ENCODE measurements at regions not wholly inside any gene's neighbourhood (a gene's known extent, or its start where the extent isn't known, plus 50 kb on each side); places are given as distances from the start of the nearest gene placed in this dataset.

DNA sequence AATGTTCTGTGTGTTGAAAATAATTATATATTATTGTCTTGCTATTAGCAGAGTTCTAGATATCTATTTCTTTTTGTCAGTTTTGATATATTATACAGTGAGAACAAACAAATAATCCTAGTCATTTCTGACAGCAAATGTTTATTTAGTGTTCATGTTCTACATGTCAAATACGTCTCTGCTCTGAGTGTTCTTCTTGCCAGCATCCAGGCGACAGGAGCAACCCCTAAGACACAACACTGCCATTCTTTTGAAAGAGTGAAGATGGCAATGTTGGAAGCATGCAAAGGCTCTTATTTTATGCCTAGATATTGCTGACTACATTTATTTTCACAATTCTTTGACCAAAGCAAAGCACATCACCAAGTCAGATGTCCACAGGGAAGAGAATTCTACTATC lies 1556.6 kb upstream of the TMEFF2 start:
- no peak overlapping the region for H3K27ac ChIP-seq
- H3K4me3 ChIP-seq, result no peak overlapping the region
- no peaks in the 10 kb centered on the region for H3K9me3 ChIP-seq
- ATAC-seq (no peak), DNase-seq (no peak)
- H3K4me1 ChIP-seq, result no peaks in the 10 kb centered on the region
- TF ChIP-seq, protein P1, sequence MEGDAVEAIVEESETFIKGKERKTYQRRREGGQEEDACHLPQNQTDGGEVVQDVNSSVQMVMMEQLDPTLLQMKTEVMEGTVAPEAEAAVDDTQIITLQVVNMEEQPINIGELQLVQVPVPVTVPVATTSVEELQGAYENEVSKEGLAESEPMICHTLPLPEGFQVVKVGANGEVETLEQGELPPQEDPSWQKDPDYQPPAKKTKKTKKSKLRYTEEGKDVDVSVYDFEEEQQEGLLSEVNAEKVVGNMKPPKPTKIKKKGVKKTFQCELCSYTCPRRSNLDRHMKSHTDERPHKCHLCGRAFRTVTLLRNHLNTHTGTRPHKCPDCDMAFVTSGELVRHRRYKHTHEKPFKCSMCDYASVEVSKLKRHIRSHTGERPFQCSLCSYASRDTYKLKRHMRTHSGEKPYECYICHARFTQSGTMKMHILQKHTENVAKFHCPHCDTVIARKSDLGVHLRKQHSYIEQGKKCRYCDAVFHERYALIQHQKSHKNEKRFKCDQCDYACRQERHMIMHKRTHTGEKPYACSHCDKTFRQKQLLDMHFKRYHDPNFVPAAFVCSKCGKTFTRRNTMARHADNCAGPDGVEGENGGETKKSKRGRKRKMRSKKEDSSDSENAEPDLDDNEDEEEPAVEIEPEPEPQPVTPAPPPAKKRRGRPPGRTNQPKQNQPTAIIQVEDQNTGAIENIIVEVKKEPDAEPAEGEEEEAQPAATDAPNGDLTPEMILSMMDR (IDR thresholded peaks at IDR 0.05), result no peak
- intact Hi-C loops (cut with DNase I), result no loop called here
- no peaks in the 10 kb centered on the region for H3K27me3 ChIP-seq
- H3K36me3 ChIP-seq, result no peaks in the 10 kb centered on the region

DNA sequence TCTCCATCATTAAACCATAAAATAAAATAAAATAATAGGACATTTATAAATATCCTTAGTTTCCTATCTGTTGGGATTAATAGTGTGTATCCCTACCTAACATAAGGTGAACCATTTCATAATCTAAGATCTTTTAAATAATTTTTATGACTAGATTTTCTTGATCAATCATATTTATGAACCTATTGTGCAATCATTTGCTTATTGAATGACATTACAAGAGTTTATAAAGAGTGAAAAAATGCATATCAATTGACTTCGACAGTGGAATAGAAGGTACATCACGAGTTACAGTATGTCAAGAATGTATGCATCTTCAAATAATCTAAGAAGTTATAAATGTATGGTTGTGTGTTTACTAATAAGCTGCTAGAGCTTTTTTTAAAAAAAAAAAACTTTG lies 1554.8 kb upstream of the TMEFF2 start:
- ATAC-seq, result no peak
- intact Hi-C loops (cut with DNase I), result no loop called here
- no peaks in the 10 kb centered on the region for H3K4me1 ChIP-seq
- H3K27me3 ChIP-seq, result no peaks in the 10 kb centered on the region
- no peak for DNase-seq
- no peaks in the 10 kb centered on the region for H3K9me3 ChIP-seq
- no peak overlapping the region for H3K27ac ChIP-seq
- no peaks in the 10 kb centered on the region for H3K36me3 ChIP-seq
- TF ChIP-seq, protein P1 (IDR thresholded peaks at IDR 0.05), result no peak
- no peak overlapping the region for H3K4me3 ChIP-seq

DNA sequence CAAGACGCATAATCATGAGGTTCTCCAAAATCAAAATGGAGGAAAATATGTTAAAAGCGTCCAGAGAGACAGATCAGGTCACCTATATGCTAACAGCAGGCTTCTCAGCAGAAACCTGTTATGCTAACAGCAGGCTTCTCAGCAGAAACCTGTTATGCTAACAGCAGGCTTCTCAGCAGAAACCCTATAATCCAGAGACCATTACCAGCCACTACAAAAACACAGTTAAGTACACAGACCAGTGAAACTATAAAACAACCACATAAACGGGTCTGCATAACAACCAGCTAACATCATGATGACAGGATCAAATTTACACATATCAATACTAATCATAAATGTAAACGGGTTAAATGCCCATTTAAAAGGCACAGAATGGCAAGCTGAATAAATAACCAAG lies 1548.4 kb upstream of the TMEFF2 start:
- no peaks in the 10 kb centered on the region for H3K27me3 ChIP-seq
- H3K9me3 ChIP-seq, result peaks cover 0 to 3% of the 10 kb centered on the region in 2 donors
- ATAC-seq, result no peak
- H3K4me3 ChIP-seq, result no peak overlapping the region
- H3K36me3 ChIP-seq, result no peaks in the 10 kb centered on the region
- no peaks in the 10 kb centered on the region for H3K4me1 ChIP-seq
- DNase-seq, result no peak
- TF ChIP-seq, protein P1 (IDR thresholded peaks at IDR 0.05), result no peak
- intact Hi-C loops (cut with DNase I), result no loop called here
- no peak overlapping the region for H3K27ac ChIP-seq

GRCh38 chr2:193738892-193739291 lies 1544.2 kb upstream of the TMEFF2 start:
- no peak for DNase-seq
- TF ChIP-seq, protein P1 (IDR thresholded peaks at IDR 0.05), result no peak
- H3K36me3 ChIP-seq, result no peaks in the 10 kb centered on the region
- H3K9me3 ChIP-seq, result peaks cover 0 to 9% of the 10 kb centered on the region in 2 donors
- no peak for ATAC-seq
- no peak overlapping the region for H3K4me3 ChIP-seq
- H3K27ac ChIP-seq, result no peak overlapping the region
- no peaks in the 10 kb centered on the region for H3K4me1 ChIP-seq
- no peaks in the 10 kb centered on the region for H3K27me3 ChIP-seq
- intact Hi-C loops (cut with DNase I), result no loop called here

DNA sequence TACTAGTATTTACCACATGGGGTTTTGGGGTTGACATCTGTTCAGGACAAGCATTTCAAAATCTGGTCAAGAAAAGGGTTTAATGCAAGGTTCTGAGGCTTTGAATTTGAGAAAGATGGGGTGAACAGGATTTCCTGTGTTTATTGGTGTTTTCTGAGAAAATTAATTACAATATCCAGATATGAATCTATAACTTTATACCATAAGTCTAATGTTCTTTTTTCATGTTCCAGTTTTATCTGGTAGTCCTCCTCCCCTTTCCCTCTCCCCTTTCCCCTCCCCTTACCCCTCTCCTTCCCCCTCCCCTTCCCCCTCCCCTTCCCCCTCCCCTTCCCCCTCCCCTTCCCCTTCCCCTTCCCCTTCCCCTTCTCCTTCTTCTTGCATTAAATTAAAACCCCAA lies 1518.2 kb upstream of the TMEFF2 start:
- no peak overlapping the region for H3K27ac ChIP-seq
- H3K36me3 ChIP-seq, result no peaks in the 10 kb centered on the region
- no peak for DNase-seq
- H3K4me3 ChIP-seq, result no peak overlapping the region
- intact Hi-C loops (cut with DNase I), result no loop called here
- peaks cover 0 to 7% of the 10 kb centered on the region in 2 donors for H3K9me3 ChIP-seq
- no peaks in the 10 kb centered on the region for H3K4me1 ChIP-seq
- ATAC-seq, result no peak
- TF ChIP-seq, protein P1 (IDR thresholded peaks at IDR 0.05), result no peak
- H3K27me3 ChIP-seq, result no peaks in the 10 kb centered on the region

Data from left lung (tissue), 4 donors.